NCI-H2196 treated with DMSO at 0.1 percent for 48 hours (cell line): ENCODE measurements at regions not wholly inside any gene's neighbourhood (a gene's known extent, or its start where the extent isn't known, plus 50 kb on each side); places are given as distances from the start of the nearest gene placed in this dataset.

Experiments used
- DNase-seq: peaks from one replicate; lab custom pipeline; 2025; ENCODE audit not compliant: unreplicated experiment; lab: John Stamatoyannopoulos, UW

- no peak for DNase-seq
Measured at GRCh38 chr10:78937393-78937792, 131.4 kb upstream of the ZMIZ1 start.

GRCh38 chr10:78937800-78938694, 130.7 kb upstream of the ZMIZ1 start:
- no peak for DNase-seq

GRCh38 chr10:78938695-78939672, 129.8 kb upstream of the ZMIZ1 start:
- no peak for DNase-seq

- no peak for DNase-seq
Measured at GRCh38 chr10:78942091-78942501, 126.7 kb upstream of the ZMIZ1 start.

- DNase-seq, result no peak
Measured at GRCh38 chr10:78944723-78945312, 123.9 kb upstream of the ZMIZ1 start.

GRCh38 chr10:78945838-78946237, 122.9 kb upstream of the ZMIZ1 start:
- DNase-seq, result no peak

GRCh38 chr10:78947226-78947625, 121.5 kb upstream of the ZMIZ1 start:
- DNase-seq, result no peak

GRCh38 chr10:78947733-78948132, 121.0 kb upstream of the ZMIZ1 start:
- DNase-seq, result no peak

GRCh38 chr10:78948621-78949030, 120.1 kb upstream of the ZMIZ1 start:
- DNase-seq, result no peak

GRCh38 chr10:78950656-78951587, 117.8 kb upstream of the ZMIZ1 start:
- peak; percentile 40 for DNase-seq

GRCh38 chr10:78952030-78952429, 116.7 kb upstream of the ZMIZ1 start:
- DNase-seq, result peak; percentile 13

GRCh38 chr10:78952686-78953085, 116.1 kb upstream of the ZMIZ1 start:
- no peak for DNase-seq

GRCh38 chr10:78953113-78953798, 115.5 kb upstream of the ZMIZ1 start:
- DNase-seq, result no peak

- DNase-seq, result no peak
Measured at GRCh38 chr10:78953799-78954297, 114.9 kb upstream of the ZMIZ1 start.

GRCh38 chr10:78954689-78955088, 114.1 kb upstream of the ZMIZ1 start:
- DNase-seq, result no peak

- DNase-seq, result no peak
Measured at GRCh38 chr10:78955206-78955605, 113.6 kb upstream of the ZMIZ1 start.

- no peak for DNase-seq
Measured at GRCh38 chr10:78956391-78956790, 112.4 kb upstream of the ZMIZ1 start.

- no peak for DNase-seq
Measured at GRCh38 chr10:78957471-78958039, 111.2 kb upstream of the ZMIZ1 start.
